Karpas-422 (cell line): ENCODE measurements at regions not wholly inside any gene's neighbourhood (a gene's known extent, or its start where the extent isn't known, plus 50 kb on each side); places are given as distances from the start of the nearest gene placed in this dataset.

Experiments
- DNase-seq: peaks from one replicate; pipeline ENCODE4 v3.0.0-alpha.2; 2015
- H2AFZ ChIP-seq: fragments of 200-600 bp; sonication (generic); 2 replicates; pipeline ENCODE4 v1.6.1; 2014; ENCODE audit warnings: antibody characterized with exemption, low read length, mixed read lengths
- H3K27ac ChIP-seq: fragments of 200-600 bp; sonication (generic); 2 replicates; pipeline ENCODE4 v1.5.1; 2014; ENCODE audit warnings: mild to moderate bottlenecking, low read length, moderate library complexity
- H3K27me3 ChIP-seq: fragments of 200-600 bp; sonication (generic); 2 replicates; pipeline ENCODE4 v1.6.1; 2014; ENCODE audit warnings: low read length, mixed read lengths
- H3K36me3 ChIP-seq: fragments of 200-600 bp; sonication (generic); 2 replicates; pipeline ENCODE4 v1.6.1; 2014; ENCODE audit warnings: low read length, mixed read lengths; ENCODE audit not compliant: insufficient read depth
- H3K4me1 ChIP-seq: fragments of 200-600 bp; sonication (generic); 2 replicates; pipeline ENCODE4 v1.6.1; 2014; ENCODE audit warnings: mild to moderate bottlenecking, low read length, mixed read lengths
- H3K4me2 ChIP-seq: fragments of 200-600 bp; sonication (generic); 2 replicates; pipeline ENCODE4 v1.6.1; 2014; ENCODE audit warnings: low read length, low read depth, mild to moderate bottlenecking; ENCODE audit not compliant: poor library complexity, severe bottlenecking
- H3K4me3 ChIP-seq: fragments of 200-600 bp; sonication (generic); 2 replicates; pipeline ENCODE4 v1.5.1; 2014; ENCODE audit warnings: mild to moderate bottlenecking, antibody characterized with exemption, low read length, mixed read lengths
- H3K79me2 ChIP-seq: fragments of 200-600 bp; sonication (generic); 2 replicates; pipeline ENCODE4 v1.6.1; 2014; ENCODE audit warnings: mild to moderate bottlenecking, low read length, mixed read lengths
- H3K9ac ChIP-seq: fragments of 200-600 bp; sonication (generic); 2 replicates; pipeline ENCODE4 v1.6.0; 2014; ENCODE audit warnings: low read length
- H3K9me2 ChIP-seq: fragments of 200-600 bp; sonication (generic), shearing (Covaris generic); replicated peaks from 2 replicates; pipeline ENCODE4 v1.6.0; 2014; ENCODE audit warnings: mild to moderate bottlenecking, low read length, moderate library complexity; ENCODE audit not compliant: insufficient read depth
- H3K9me3 ChIP-seq: fragments of 300-700, 200-600 bp; sonication (generic); 2 replicates; pipeline ENCODE4 v1.6.1; 2014; ENCODE audit warnings: low read length, mixed read lengths
- H4K20me1 ChIP-seq: fragments of 200-600 bp; sonication (generic); 2 replicates; pipeline ENCODE4 v1.6.1; 2014; ENCODE audit warnings: mild to moderate bottlenecking, antibody characterized with exemption, low read length, low read depth; ENCODE audit not compliant: insufficient read depth

- H3K9me3 ChIP-seq = peaks cover 18% of the 10 kb centered on the region
- H3K4me2 ChIP-seq = no peak overlapping the region
- DNase-seq = no peak
- no peaks in the 10 kb centered on the region for H3K4me1 ChIP-seq
- H3K79me2 ChIP-seq = no peaks in the 10 kb centered on the region
- H3K9ac ChIP-seq = no peak overlapping the region
- no peaks in the 10 kb centered on the region for H3K36me3 ChIP-seq
- H3K27ac ChIP-seq = no peak overlapping the region
- H3K9me2 ChIP-seq = no peaks in the 10 kb centered on the region
- H3K27me3 ChIP-seq = no peaks in the 10 kb centered on the region
- H3K4me3 ChIP-seq = no peak overlapping the region
- H4K20me1 ChIP-seq = no peaks in the 10 kb centered on the region
- no peak overlapping the region for H2AFZ ChIP-seq
Observed at GRCh38 chr18:28406533-28406932, 229.6 kb upstream of the CDH2 start.

GRCh38 chr18:28404694-28405093 lies 227.8 kb upstream of the CDH2 start:
- Histone ChIP-seq H3K9me3 (peaks cover 19% of the 10 kb centered on the region), H3K27me3 (no peaks in the 10 kb centered on the region), H3K9ac (no peak overlapping the region), H3K4me3 (no peak overlapping the region), H3K9me2 (no peaks in the 10 kb centered on the region), H3K4me2 (no peak overlapping the region), H3K4me1 (no peaks in the 10 kb centered on the region), H4K20me1 (no peaks in the 10 kb centered on the region), H2AFZ (no peak overlapping the region), H3K27ac (no peak overlapping the region), H3K36me3 (no peaks in the 10 kb centered on the region), H3K79me2 (no peaks in the 10 kb centered on the region)
- DNase-seq = no peak

DNA sequence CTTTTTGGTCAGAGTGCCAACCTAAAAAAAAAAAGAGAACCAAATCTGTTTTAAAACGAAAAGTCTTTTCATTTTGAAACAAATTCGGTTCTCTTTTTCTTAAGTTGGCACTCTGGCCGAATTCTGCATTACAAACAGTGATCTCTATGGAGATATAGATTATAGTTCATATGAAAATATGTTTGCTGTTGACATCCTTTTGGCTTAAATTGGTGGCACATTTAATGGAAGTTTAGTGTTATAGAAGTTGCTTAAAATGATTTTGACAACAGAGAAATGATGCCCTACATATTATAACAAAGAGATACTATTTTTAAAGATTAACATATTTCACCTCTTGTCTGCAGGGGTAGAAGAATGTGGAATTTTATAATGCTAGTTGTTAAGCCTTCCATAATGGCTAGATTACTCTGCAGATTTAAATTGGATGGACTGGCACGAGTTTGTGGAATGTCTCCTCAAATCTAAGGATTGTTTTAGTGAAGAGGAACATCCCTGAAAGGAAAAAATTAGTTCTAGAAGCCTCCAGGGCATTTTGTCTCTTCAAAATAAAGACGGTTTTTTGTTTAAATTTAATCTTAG lies 222.9 kb upstream of the CDH2 start:
- Histone ChIP-seq H3K9me2 (no peaks in the 10 kb centered on the region), H3K9me3 (peaks cover 28% of the 10 kb centered on the region), H3K79me2 (no peaks in the 10 kb centered on the region), H3K4me3 (no peak overlapping the region), H3K9ac (no peak overlapping the region), H3K4me1 (no peaks in the 10 kb centered on the region), H3K4me2 (no peak overlapping the region), H2AFZ (no peak overlapping the region), H3K27ac (no peak overlapping the region), H4K20me1 (no peaks in the 10 kb centered on the region), H3K36me3 (no peaks in the 10 kb centered on the region), H3K27me3 (no peaks in the 10 kb centered on the region)
- no peak for DNase-seq

DNA sequence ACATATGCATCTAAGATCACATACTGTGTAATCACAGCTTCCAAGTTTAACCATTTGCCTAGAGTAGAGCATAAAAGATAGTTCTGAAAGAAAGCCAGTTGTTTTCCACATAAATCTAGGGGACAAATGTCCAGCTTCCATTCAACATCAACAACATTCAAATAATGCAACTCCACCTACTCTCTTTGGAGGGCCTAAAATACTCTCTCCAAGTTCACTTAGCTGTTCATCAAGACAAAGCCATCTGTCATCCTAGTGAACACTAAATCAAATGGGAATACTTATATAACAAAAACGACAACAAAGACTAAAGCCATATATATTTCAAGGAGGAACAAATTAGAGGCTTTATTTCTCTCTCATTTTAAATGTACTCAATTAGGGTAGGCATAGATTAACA lies 221.5 kb upstream of the CDH2 start:
- H3K4me1 ChIP-seq = no peaks in the 10 kb centered on the region
- H3K4me3 ChIP-seq = no peak overlapping the region
- H4K20me1 ChIP-seq = no peaks in the 10 kb centered on the region
- H3K79me2 ChIP-seq = no peaks in the 10 kb centered on the region
- no peaks in the 10 kb centered on the region for H3K36me3 ChIP-seq
- H3K4me2 ChIP-seq = no peak overlapping the region
- H3K9me2 ChIP-seq = no peaks in the 10 kb centered on the region
- H3K27me3 ChIP-seq = no peaks in the 10 kb centered on the region
- H2AFZ ChIP-seq = no peak overlapping the region
- no peak for DNase-seq
- H3K9me3 ChIP-seq = peaks cover 32% of the 10 kb centered on the region
- H3K27ac ChIP-seq = no peak overlapping the region
- H3K9ac ChIP-seq = no peak overlapping the region

- no peaks in the 10 kb centered on the region for H3K9me2 ChIP-seq
- no peaks in the 10 kb centered on the region for H3K4me1 ChIP-seq
- no peak overlapping the region for H3K27ac ChIP-seq
- no peak overlapping the region for H3K4me3 ChIP-seq
- H4K20me1 ChIP-seq = no peaks in the 10 kb centered on the region
- H3K4me2 ChIP-seq = no peak overlapping the region
- no peaks in the 10 kb centered on the region for H3K36me3 ChIP-seq
- H3K9me3 ChIP-seq = peaks cover 39% of the 10 kb centered on the region
- H3K27me3 ChIP-seq = no peaks in the 10 kb centered on the region
- DNase-seq = no peak
- H3K79me2 ChIP-seq = no peaks in the 10 kb centered on the region
- H2AFZ ChIP-seq = no peak overlapping the region
- H3K9ac ChIP-seq = no peak overlapping the region
Observed at GRCh38 chr18:28390022-28390421, 213.1 kb upstream of the CDH2 start.

DNA sequence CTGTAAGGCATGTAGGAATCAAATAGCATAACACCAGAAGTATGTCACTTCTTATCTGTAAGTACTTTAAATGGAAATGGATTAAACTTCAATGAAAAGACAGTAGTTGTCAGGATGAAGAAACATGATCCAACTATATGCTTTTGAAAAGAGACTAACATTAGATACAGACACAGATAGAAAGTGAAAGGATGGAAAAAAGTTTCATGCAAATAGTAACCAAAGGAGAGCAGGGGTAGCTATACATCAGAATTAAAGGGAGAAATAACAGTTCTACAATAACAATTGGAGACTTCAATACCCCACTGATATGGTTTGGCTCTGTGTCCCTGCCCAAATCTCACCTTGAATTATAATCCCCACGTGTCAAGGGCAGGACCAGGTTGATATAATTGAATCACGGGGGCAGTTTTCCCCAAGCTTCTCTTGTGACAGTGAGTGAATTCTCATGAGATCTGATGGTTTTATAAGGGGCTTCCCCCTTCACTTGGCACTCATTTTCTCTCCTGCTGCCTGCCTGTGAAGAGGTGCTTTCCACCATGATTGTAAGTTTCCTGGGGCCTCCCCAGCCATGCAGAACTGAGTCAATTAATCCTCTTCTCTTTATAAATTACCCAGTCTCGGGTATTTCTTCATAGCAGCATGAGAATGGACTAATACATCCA lies 205.4 kb upstream of the CDH2 start:
- Histone ChIP-seq H3K4me3 (no peak overlapping the region), H3K9me3 (peaks cover 42% of the 10 kb centered on the region), H2AFZ (no peak overlapping the region), H3K9ac (no peak overlapping the region), H4K20me1 (no peaks in the 10 kb centered on the region), H3K27me3 (no peaks in the 10 kb centered on the region), H3K27ac (no peak overlapping the region), H3K9me2 (no peaks in the 10 kb centered on the region), H3K79me2 (no peaks in the 10 kb centered on the region), H3K4me2 (no peak overlapping the region), H3K4me1 (no peaks in the 10 kb centered on the region), H3K36me3 (no peaks in the 10 kb centered on the region)
- DNase-seq = no peak

- no peak for DNase-seq
Observed at GRCh38 chr18:28372186-28372585, 195.3 kb upstream of the CDH2 start.

DNA sequence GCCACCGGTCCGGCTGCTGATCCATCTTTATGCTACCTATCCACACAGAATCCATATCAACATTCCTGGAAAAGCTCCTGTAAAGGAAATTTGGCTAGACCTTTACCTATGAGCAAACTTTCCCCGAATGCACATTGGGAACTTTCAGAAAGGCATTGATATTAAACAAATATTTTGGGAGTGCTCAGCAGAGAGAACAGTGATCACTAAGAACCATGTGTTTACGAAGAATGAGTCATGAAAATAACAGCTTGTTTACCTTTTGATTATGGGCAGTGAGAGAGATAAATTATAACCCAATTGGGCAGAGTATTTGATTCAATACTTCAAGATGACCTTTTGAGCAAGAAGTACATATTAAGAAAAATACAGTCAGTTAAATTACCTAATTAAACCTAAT lies 189.7 kb upstream of the CDH2 start:
- Histone ChIP-seq H3K4me3 (no peak overlapping the region), H3K27ac (no peak overlapping the region), H3K9me2 (no peaks in the 10 kb centered on the region), H3K4me2 (no peak overlapping the region), H3K36me3 (no peaks in the 10 kb centered on the region), H3K27me3 (no peaks in the 10 kb centered on the region), H3K9me3 (peaks cover 23% of the 10 kb centered on the region), H4K20me1 (no peaks in the 10 kb centered on the region), H3K9ac (no peak overlapping the region), H2AFZ (no peak overlapping the region), H3K4me1 (no peaks in the 10 kb centered on the region), H3K79me2 (no peaks in the 10 kb centered on the region)
- DNase-seq = no peak

More at GRCh38 chr18:28372186-28372585, 195.3 kb upstream of the CDH2 start:
- H3K9ac ChIP-seq = no peak overlapping the region
- no peaks in the 10 kb centered on the region for H4K20me1 ChIP-seq
- H3K27me3 ChIP-seq = no peaks in the 10 kb centered on the region
- peaks cover 28% of the 10 kb centered on the region for H3K9me3 ChIP-seq
- no peak overlapping the region for H3K4me3 ChIP-seq
- no peak overlapping the region for H3K4me2 ChIP-seq
- no peaks in the 10 kb centered on the region for H3K36me3 ChIP-seq
- H3K27ac ChIP-seq = no peak overlapping the region
- no peaks in the 10 kb centered on the region for H3K79me2 ChIP-seq
- no peak overlapping the region for H2AFZ ChIP-seq
- no peaks in the 10 kb centered on the region for H3K9me2 ChIP-seq
- H3K4me1 ChIP-seq = no peaks in the 10 kb centered on the region
